NCI-H1436 treated with DMSO at 0.1 percent for 48 hours (cell line): ENCODE measurements at regions not wholly inside any gene's neighbourhood (a gene's known extent, or its start where the extent isn't known, plus 50 kb on each side); places are given as distances from the start of the nearest gene placed in this dataset.
A peak's percentile ranks its signal among the peaks of the same experiment; 100 is the strongest.

ENCODE experiments used
- DNase-seq: peaks from one replicate; lab custom pipeline; 2025; lab: John Stamatoyannopoulos, UW

GRCh38 chr3:106175276-106175675, 306.5 kb upstream of the CBLB start:
- DNase-seq: no peak

GRCh38 chr3:106176734-106177133, 307.9 kb upstream of the CBLB start:
- no peak for DNase-seq

GRCh38 chr3:106182950-106183511, 314.2 kb upstream of the CBLB start:
- no peak for DNase-seq

GRCh38 chr3:106183762-106184391, 315.1 kb upstream of the CBLB start:
- no peak for DNase-seq

- no peak for DNase-seq
Measured at GRCh38 chr3:106184540-106185457, 316.0 kb upstream of the CBLB start.

- DNase-seq: no peak
Measured at GRCh38 chr3:106185949-106186348, 317.1 kb upstream of the CBLB start.

GRCh38 chr3:106190296-106190695, 321.5 kb upstream of the CBLB start:
- no peak for DNase-seq

GRCh38 chr3:106191211-106191610, 322.4 kb upstream of the CBLB start:
- no peak for DNase-seq

- no peak for DNase-seq
Measured at GRCh38 chr3:106191913-106192312, 323.1 kb upstream of the CBLB start.

GRCh38 chr3:106193876-106194275, 325.1 kb upstream of the CBLB start:
- DNase-seq: no peak

GRCh38 chr3:106194726-106195125, 325.9 kb upstream of the CBLB start:
- no peak for DNase-seq

GRCh38 chr3:106197532-106198194, 328.9 kb upstream of the CBLB start:
- no peak for DNase-seq

GRCh38 chr3:106204160-106204868, 335.5 kb upstream of the CBLB start:
- DNase-seq: no peak

- DNase-seq: peak; percentile 8
Measured at GRCh38 chr3:106206146-106206545, 337.3 kb upstream of the CBLB start.

- no peak for DNase-seq
Measured at GRCh38 chr3:106206613-106207012, 337.8 kb upstream of the CBLB start.

GRCh38 chr3:106208251-106208650, 339.4 kb upstream of the CBLB start:
- no peak for DNase-seq

GRCh38 chr3:106208967-106209366, 340.2 kb upstream of the CBLB start:
- DNase-seq: no peak

- no peak for DNase-seq
Measured at GRCh38 chr3:106209482-106209881, 340.7 kb upstream of the CBLB start.

GRCh38 chr3:106210923-106211322, 342.1 kb upstream of the CBLB start:
- no peak for DNase-seq

GRCh38 chr3:106212665-106213222, 343.9 kb upstream of the CBLB start:
- no peak for DNase-seq

- DNase-seq: no peak
Measured at GRCh38 chr3:106213954-106214353, 345.1 kb upstream of the CBLB start.

- DNase-seq: no peak
Measured at GRCh38 chr3:106214641-106215040, 345.8 kb upstream of the CBLB start.
